HepG2 (cell line): ENCODE measurements at regions not wholly inside any gene's neighbourhood (a gene's known extent, or its start where the extent isn't known, plus 50 kb on each side); places are given as distances from the start of the nearest gene placed in this dataset.

Source experiments
- ATAC-seq: fragments of 200-7000 bp; cut with Tn5 transposase; 3 replicates; pipeline ENCODE4 v1.9.1; 2020; ENCODE audit warnings: mild to moderate bottlenecking, moderate library complexity
- BruUV-seq: library from RNA; stranded (reverse); fragments of 400-500 nt; replicated peaks from 2 replicates; lab custom pipeline; 2021; lab: Mats Ljungman, UMichigan
- CTCF ChIA-PET: fragments of 300-600 bp; formaldehyde crosslinking; extraction: SDS; loops from one replicate; lab custom pipeline; 2021; ENCODE audit warnings: low total read pairs, inconsistent platforms, low intra/inter-chr PET ratio; lab: Yijun Ruan, JAX
- POLR2A ChIA-PET: fragments of 350-600 bp; sonication (Branson Sonifier 250); formaldehyde crosslinking; loops from one replicate; lab custom pipeline; 2020; ENCODE audit warnings: antibody characterized with exemption, inconsistent platforms; lab: Yijun Ruan, JAX
- DNase-seq: peaks from one replicate; pipeline ENCODE4 v3.0.0-alpha.2; 2015; ENCODE audit warnings: low spot score
- FAIRE-seq: peaks from 3 replicates; lab custom pipeline; 2011; peaks lifted over from hg19 to GRCh38; lab: Jason Lieb, UNC
- H2AFZ ChIP-seq: one replicate; pipeline ENCODE4 v1.6.1; 2011; ENCODE audit warnings: low read length, inconsistent platforms
- H3K27ac ChIP-seq: fragments of 300-600 bp; 3 replicates; pipeline ENCODE4 v1.8.0; 2011; ENCODE audit warnings: mixed run types, mild to moderate bottlenecking, mixed read lengths, low read length, inconsistent platforms; ENCODE audit not compliant: insufficient read depth; ENCODE audit errors: extremely low read length
- H3K27me3 ChIP-seq, 2 experiments: fragments of 200-600 bp in 1 of 2; 2 replicates in 1 of 2; 3 replicates in 1 of 2; pipeline versions ENCODE4 v1.6.0 to v1.8.0; 2011; ENCODE audit warnings: low read length in 2 of 2, mild to moderate bottlenecking in 2 of 2, moderate library complexity in 2 of 2, inconsistent platforms in 1 of 2; ENCODE audit not compliant: insufficient read depth in 2 of 2, control insufficient read depth in 1 of 2
- H3K36me3 ChIP-seq, 2 experiments: fragments of 200-600 bp in 1 of 2; replicated peaks in 1 of 2; 2 replicates in 1 of 2; 3 replicates in 1 of 2; pipeline versions ENCODE4 v1.5.1 to v1.8.0; 2011; ENCODE audit warnings: low read length in 2 of 2, inconsistent platforms in 1 of 2; ENCODE audit not compliant: insufficient read depth in 2 of 2, control insufficient read depth in 1 of 2
- H3K4me1 ChIP-seq: 2 replicates; pipeline ENCODE4 v1.5.1; 2012; ENCODE audit warnings: low read length, inconsistent platforms; ENCODE audit not compliant: insufficient read depth
- H3K4me2 ChIP-seq: 2 replicates; pipeline ENCODE4 v1.6.0; 2011; ENCODE audit warnings: low read depth, low read length, inconsistent platforms
- H3K4me3 ChIP-seq, 3 experiments: fragments of 200-600 bp in 1 of 3; sonication (generic), shearing (Covaris generic) in 1 of 3; replicated peaks in 1 of 3; 2 replicates each; pipeline ENCODE4 v1.5.1; 2011 to 2016; ENCODE audit warnings: low read length in 3 of 3, inconsistent platforms in 2 of 3, low read depth in 2 of 3, mild to moderate bottlenecking in 2 of 3, control low read depth in 1 of 3, mixed read lengths in 1 of 3; ENCODE audit not compliant: insufficient read depth in 1 of 3
- H3K79me2 ChIP-seq: one replicate; pipeline ENCODE4 v1.6.1; 2011; ENCODE audit warnings: low read length, inconsistent platforms; ENCODE audit not compliant: insufficient read depth
- H3K9ac ChIP-seq: 2 replicates; pipeline ENCODE4 v1.6.0; 2011; ENCODE audit warnings: mild to moderate bottlenecking, low read depth, low read length, inconsistent platforms; ENCODE audit not compliant: insufficient read depth
- H3K9me3 ChIP-seq: 2 replicates; pipeline ENCODE4 v1.5.1; 2012; ENCODE audit warnings: mild to moderate bottlenecking, low read length
- H4K20me1 ChIP-seq: 2 replicates; pipeline ENCODE4 v1.6.0; 2011; ENCODE audit warnings: inconsistent platforms, mild to moderate bottlenecking, low read length, moderate library complexity; ENCODE audit not compliant: insufficient read depth
- CC2D1A ChIP-seq: sonication (generic); formaldehyde crosslinking; IDR thresholded peaks from 2 replicates; pipeline ENCODE4 v1.8.1; 2023; ENCODE audit warnings: mild to moderate bottlenecking, missing genetic modification reagents
- SRY ChIP-seq: sonication (generic); formaldehyde crosslinking; IDR thresholded peaks from 2 replicates; pipeline ENCODE4 v1.8.0; 2022; ENCODE audit warnings: mild to moderate bottlenecking, missing genetic modification reagents
- WIZ ChIP-seq: sonication (generic); formaldehyde crosslinking; IDR thresholded peaks from 2 replicates; pipeline ENCODE4 v1.5.1; 2020; ENCODE audit warnings: mild to moderate bottlenecking, missing genetic modification reagents
- ZNF282 ChIP-seq: fragments of 450-650 bp; IDR thresholded peaks from 2 replicates; pipeline ENCODE4 v1.6.1; 2018; ENCODE audit not compliant: partially characterized antibody
- ZNF362 ChIP-seq: sonication (generic); formaldehyde crosslinking; IDR thresholded peaks from 2 replicates; pipeline ENCODE4 v1.4.0; 2020; ENCODE audit warnings: missing genetic modification reagents, mild to moderate bottlenecking, borderline replicate concordance
- ZNF781 ChIP-seq: sonication (generic); formaldehyde crosslinking; IDR thresholded peaks from 2 replicates; pipeline ENCODE4 v1.5.1; 2020; ENCODE audit warnings: borderline replicate concordance, mild to moderate bottlenecking, missing genetic modification reagents; ENCODE audit errors: not compliant biosample characterization
- ZUFSP ChIP-seq: sonication (generic); formaldehyde crosslinking; IDR thresholded peaks from 2 replicates; pipeline ENCODE4 v1.9.0; 2021; ENCODE audit warnings: missing genetic modification reagents, mild to moderate bottlenecking, borderline replicate concordance
- WGBS: methylation state at CpG from one replicate; pipeline ENCODE4 v1.1.6; 2017; ENCODE audit warnings: low lambda C conversion rate; 5-methylcytosine and 5-hydroxymethylcytosine counted together
- in situ Hi-C: cut with HindIII; loops from 2 replicates; pipeline ENCODE4 v1.10.0; 2017; ENCODE audit warnings: low pct_unique_long_range_greater_than_20kb; ENCODE audit not compliant: extremely low pct_ligation_motif_present
- intact Hi-C: fragments of 100-400 bp; cut with micrococcal nuclease; formaldehyde crosslinking; loops from one replicate; pipeline ENCODE4 v1.10.0; 2022; ENCODE audit not compliant: unreplicated experiment
- TF ChIP-seq, protein P1 (sequence below): IDR thresholded peaks from 2 replicates; pipeline ENCODE4 v1.6.1; 2016; ENCODE audit warnings: low read depth, missing genetic modification reagents, missing compliant biosample characterization
- TF ChIP-seq, protein P2 (sequence below), 2 experiments: sonication (generic) in 1 of 2; formaldehyde crosslinking in 1 of 2; IDR thresholded peaks; 2 replicates each; pipeline versions ENCODE4 v1.5.1 to v1.6.1; 2011 to 2020; ENCODE audit warnings: borderline replicate concordance in 1 of 2, low read depth in 1 of 2, low read length in 1 of 2, mild to moderate bottlenecking in 1 of 2, missing genetic modification reagents in 1 of 2, moderate library complexity in 1 of 2
- TF ChIP-seq, protein P3 (sequence below): sonication (generic); formaldehyde crosslinking; conservative IDR thresholded peaks from 2 replicates; pipeline ENCODE4 v1.8.0; 2022; ENCODE audit warnings: mild to moderate bottlenecking, moderate library complexity, missing genetic modification reagents

GRCh38 chr12:126914170-126914793 is 1352.7 kb upstream of the TMEM132C start:
- Histone ChIP-seq H3K9me3 (peaks cover 66% of the 10 kb centered on the region), H4K20me1 (no peaks in the 10 kb centered on the region), H3K9ac (no peak overlapping the region), H3K4me3 (no peak overlapping the region), H3K4me2 (no peak overlapping the region), H3K27me3 (no peaks in the 10 kb centered on the region), H2AFZ (no peak overlapping the region), H3K36me3 (no peaks in the 10 kb centered on the region), H3K79me2 (no peaks in the 10 kb centered on the region), H3K4me1 (no peaks in the 10 kb centered on the region), H3K27ac (no peak overlapping the region)
- POLR2A ChIA-PET: no interaction called here
- intact Hi-C loops: no loop called here
- DNase-seq: no peak
- ATAC-seq: no peak
- in situ Hi-C loops: no loop called here
- CTCF ChIA-PET: no interaction called here
- BruUV-seq: no TSS peak
- WGBS: 5% methylated on average over 5 of the region's 5 CpGs
- FAIRE-seq: no peak
- no peak for TF ChIP-seq ZNF362 (CRISPR knock-in tag)
- no peak for TF ChIP-seq WIZ (CRISPR knock-in tag)
- TF ChIP-seq, protein P1, sequence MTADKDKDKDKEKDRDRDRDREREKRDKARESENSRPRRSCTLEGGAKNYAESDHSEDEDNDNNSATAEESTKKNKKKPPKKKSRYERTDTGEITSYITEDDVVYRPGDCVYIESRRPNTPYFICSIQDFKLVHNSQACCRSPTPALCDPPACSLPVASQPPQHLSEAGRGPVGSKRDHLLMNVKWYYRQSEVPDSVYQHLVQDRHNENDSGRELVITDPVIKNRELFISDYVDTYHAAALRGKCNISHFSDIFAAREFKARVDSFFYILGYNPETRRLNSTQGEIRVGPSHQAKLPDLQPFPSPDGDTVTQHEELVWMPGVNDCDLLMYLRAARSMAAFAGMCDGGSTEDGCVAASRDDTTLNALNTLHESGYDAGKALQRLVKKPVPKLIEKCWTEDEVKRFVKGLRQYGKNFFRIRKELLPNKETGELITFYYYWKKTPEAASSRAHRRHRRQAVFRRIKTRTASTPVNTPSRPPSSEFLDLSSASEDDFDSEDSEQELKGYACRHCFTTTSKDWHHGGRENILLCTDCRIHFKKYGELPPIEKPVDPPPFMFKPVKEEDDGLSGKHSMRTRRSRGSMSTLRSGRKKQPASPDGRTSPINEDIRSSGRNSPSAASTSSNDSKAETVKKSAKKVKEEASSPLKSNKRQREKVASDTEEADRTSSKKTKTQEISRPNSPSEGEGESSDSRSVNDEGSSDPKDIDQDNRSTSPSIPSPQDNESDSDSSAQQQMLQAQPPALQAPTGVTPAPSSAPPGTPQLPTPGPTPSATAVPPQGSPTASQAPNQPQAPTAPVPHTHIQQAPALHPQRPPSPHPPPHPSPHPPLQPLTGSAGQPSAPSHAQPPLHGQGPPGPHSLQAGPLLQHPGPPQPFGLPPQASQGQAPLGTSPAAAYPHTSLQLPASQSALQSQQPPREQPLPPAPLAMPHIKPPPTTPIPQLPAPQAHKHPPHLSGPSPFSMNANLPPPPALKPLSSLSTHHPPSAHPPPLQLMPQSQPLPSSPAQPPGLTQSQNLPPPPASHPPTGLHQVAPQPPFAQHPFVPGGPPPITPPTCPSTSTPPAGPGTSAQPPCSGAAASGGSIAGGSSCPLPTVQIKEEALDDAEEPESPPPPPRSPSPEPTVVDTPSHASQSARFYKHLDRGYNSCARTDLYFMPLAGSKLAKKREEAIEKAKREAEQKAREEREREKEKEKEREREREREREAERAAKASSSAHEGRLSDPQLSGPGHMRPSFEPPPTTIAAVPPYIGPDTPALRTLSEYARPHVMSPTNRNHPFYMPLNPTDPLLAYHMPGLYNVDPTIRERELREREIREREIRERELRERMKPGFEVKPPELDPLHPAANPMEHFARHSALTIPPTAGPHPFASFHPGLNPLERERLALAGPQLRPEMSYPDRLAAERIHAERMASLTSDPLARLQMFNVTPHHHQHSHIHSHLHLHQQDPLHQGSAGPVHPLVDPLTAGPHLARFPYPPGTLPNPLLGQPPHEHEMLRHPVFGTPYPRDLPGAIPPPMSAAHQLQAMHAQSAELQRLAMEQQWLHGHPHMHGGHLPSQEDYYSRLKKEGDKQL: no peak
- TF ChIP-seq, protein P2, sequence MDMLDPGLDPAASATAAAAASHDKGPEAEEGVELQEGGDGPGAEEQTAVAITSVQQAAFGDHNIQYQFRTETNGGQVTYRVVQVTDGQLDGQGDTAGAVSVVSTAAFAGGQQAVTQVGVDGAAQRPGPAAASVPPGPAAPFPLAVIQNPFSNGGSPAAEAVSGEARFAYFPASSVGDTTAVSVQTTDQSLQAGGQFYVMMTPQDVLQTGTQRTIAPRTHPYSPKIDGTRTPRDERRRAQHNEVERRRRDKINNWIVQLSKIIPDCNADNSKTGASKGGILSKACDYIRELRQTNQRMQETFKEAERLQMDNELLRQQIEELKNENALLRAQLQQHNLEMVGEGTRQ (IDR thresholded peaks at IDR 0.05; ENCODE audit: low read depth, low read length): no peak
- TF ChIP-seq, protein P2 (CRISPR knock-in tag; IDR thresholded peaks at IDR 0.05; ENCODE audit: borderline replicate concordance): no peak
- no peak for TF ChIP-seq SRY (CRISPR knock-in tag)
- no peak for TF ChIP-seq ZNF282
- TF ChIP-seq, protein P3, sequence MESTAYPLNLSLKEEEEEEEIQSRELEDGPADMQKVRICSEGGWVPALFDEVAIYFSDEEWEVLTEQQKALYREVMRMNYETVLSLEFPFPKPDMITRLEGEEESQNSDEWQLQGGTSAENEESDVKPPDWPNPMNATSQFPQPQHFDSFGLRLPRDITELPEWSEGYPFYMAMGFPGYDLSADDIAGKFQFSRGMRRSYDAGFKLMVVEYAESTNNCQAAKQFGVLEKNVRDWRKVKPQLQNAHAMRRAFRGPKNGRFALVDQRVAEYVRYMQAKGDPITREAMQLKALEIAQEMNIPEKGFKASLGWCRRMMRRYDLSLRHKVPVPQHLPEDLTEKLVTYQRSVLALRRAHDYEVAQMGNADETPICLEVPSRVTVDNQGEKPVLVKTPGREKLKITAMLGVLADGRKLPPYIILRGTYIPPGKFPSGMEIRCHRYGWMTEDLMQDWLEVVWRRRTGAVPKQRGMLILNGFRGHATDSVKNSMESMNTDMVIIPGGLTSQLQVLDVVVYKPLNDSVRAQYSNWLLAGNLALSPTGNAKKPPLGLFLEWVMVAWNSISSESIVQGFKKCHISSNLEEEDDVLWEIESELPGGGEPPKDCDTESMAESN (CRISPR knock-in tag): no peak
- no peak for TF ChIP-seq CC2D1A (CRISPR knock-in tag)
- no peak for TF ChIP-seq ZUFSP (CRISPR knock-in tag)
- TF ChIP-seq ZNF781 (CRISPR knock-in tag): no peak
